K562 (cell line): ENCODE measurements at regions not wholly inside any gene's neighbourhood (a gene's known extent, or its start where the extent isn't known, plus 50 kb on each side); places are given as distances from the start of the nearest gene placed in this dataset.
A peak's percentile ranks its signal among the peaks of the same experiment; 100 is the strongest.

Experiments
- ADNP ChIP-seq: fragments of 200-800 bp; sonication (Bioruptor generic); IDR thresholded peaks from 2 replicates; pipeline ENCODE4 v1.6.1; 2016; ENCODE audit warnings: missing genetic modification characterization, missing compliant biosample characterization
- ARHGAP35 ChIP-seq: fragments of 450-650 bp; IDR thresholded peaks from 2 replicates; pipeline ENCODE4 v1.6.1; 2018; ENCODE audit not compliant: partially characterized antibody
- ARID1B ChIP-seq: fragments of 450-650 bp; IDR thresholded peaks from 2 replicates; pipeline ENCODE4 v1.6.1; 2016; ENCODE audit warnings: antibody characterized with exemption, mild to moderate bottlenecking, inconsistent platforms
- FOXA3 ChIP-seq, 2 experiments: fragments of 450-650 bp in 1 of 2; sonication (generic) in 1 of 2; formaldehyde crosslinking; IDR thresholded peaks in 1 of 2; conservative IDR thresholded peaks in 1 of 2; 2 replicates each; pipeline versions ENCODE4 v1.4.0 to v1.8.0; 2020 to 2022; ENCODE audit warnings: mild to moderate bottlenecking in 2 of 2, missing genetic modification reagents in 1 of 2
- FOXK2 ChIP-seq, 2 experiments: fragments of 450-650 bp; IDR thresholded peaks in 1 of 2; conservative IDR thresholded peaks in 1 of 2; 2 replicates each; pipeline ENCODE4 v1.6.1; 2016; ENCODE audit warnings: low read depth in 2 of 2, mild to moderate bottlenecking in 1 of 2
- MYBL2 ChIP-seq, 2 experiments: fragments of 450-650 bp in 1 of 2; sonication (generic) in 1 of 2; formaldehyde crosslinking in 1 of 2; IDR thresholded peaks; 2 replicates each; pipeline versions ENCODE4 v1.6.1 to v1.8.1; 2017 to 2022; ENCODE audit warnings: borderline replicate concordance in 1 of 2, inconsistent platforms in 1 of 2, low read depth in 1 of 2, mild to moderate bottlenecking in 1 of 2, missing genetic modification reagents in 1 of 2, moderate library complexity in 1 of 2
- PRPF4 ChIP-seq: fragments of 200-400 bp; formaldehyde crosslinking; IDR thresholded peaks from one replicate; pipeline ENCODE4 v1.6.1; 2017; ENCODE audit warnings: low read length, low read depth, mild to moderate bottlenecking; ENCODE audit not compliant: insufficient read depth, poor library complexity, severe bottlenecking
- RBM34 ChIP-seq: fragments of 200-400 bp; formaldehyde crosslinking; IDR thresholded peaks from 2 replicates; pipeline ENCODE4 v1.6.1; 2018; ENCODE audit warnings: low read length, borderline replicate concordance; ENCODE audit not compliant: insufficient read depth
- REST ChIP-seq, 2 experiments: fragments of 450-650 bp; formaldehyde crosslinking in 1 of 2; IDR thresholded peaks; 2 replicates each; pipeline versions ENCODE4 v1.4.0 to v1.6.1; 2014 to 2020; ENCODE audit warnings: mild to moderate bottlenecking in 2 of 2, borderline replicate concordance in 1 of 2, low read depth in 1 of 2
- RHOXF2B ChIP-seq: fragments of 250-450 bp; sonication (Bioruptor Pico); conservative IDR thresholded peaks from 2 replicates; pipeline ENCODE4 v1.5.1; 2021
- SMARCA5 ChIP-seq: fragments of 450-650 bp; IDR thresholded peaks from 2 replicates; pipeline ENCODE4 v1.6.1; 2016
- ZFPM2 ChIP-seq: fragments of 250-450 bp; sonication (Bioruptor Pico); IDR thresholded peaks from 2 replicates; pipeline ENCODE4 v1.5.1; 2022; ENCODE audit warnings: mild to moderate bottlenecking
- ZNF253 ChIP-seq: fragments of 250-450 bp; sonication (Bioruptor Pico); conservative IDR thresholded peaks from 2 replicates; pipeline ENCODE4 v1.6.1; 2021; ENCODE audit warnings: mild to moderate bottlenecking
- ZNF41 ChIP-seq: fragments of 250-450 bp; sonication (Bioruptor Pico); conservative IDR thresholded peaks from 2 replicates; pipeline ENCODE4 v1.4.0; 2020; ENCODE audit warnings: mild to moderate bottlenecking
- ZNF778 ChIP-seq: fragments of 450-650 bp; formaldehyde crosslinking; IDR thresholded peaks from 2 replicates; pipeline ENCODE4 v1.4.0; 2020; ENCODE audit warnings: mild to moderate bottlenecking, moderate library complexity
- ZNF785 ChIP-seq: fragments of 250-450 bp; sonication (Bioruptor Pico); IDR thresholded peaks from 2 replicates; pipeline ENCODE4 v1.4.0; 2020; ENCODE audit warnings: mild to moderate bottlenecking
- TF ChIP-seq, protein P1 (sequence below): fragments of 450-650 bp; formaldehyde crosslinking; IDR thresholded peaks from 2 replicates; pipeline ENCODE4 v1.4.0; 2022; ENCODE audit warnings: missing genetic modification characterization

DNA sequence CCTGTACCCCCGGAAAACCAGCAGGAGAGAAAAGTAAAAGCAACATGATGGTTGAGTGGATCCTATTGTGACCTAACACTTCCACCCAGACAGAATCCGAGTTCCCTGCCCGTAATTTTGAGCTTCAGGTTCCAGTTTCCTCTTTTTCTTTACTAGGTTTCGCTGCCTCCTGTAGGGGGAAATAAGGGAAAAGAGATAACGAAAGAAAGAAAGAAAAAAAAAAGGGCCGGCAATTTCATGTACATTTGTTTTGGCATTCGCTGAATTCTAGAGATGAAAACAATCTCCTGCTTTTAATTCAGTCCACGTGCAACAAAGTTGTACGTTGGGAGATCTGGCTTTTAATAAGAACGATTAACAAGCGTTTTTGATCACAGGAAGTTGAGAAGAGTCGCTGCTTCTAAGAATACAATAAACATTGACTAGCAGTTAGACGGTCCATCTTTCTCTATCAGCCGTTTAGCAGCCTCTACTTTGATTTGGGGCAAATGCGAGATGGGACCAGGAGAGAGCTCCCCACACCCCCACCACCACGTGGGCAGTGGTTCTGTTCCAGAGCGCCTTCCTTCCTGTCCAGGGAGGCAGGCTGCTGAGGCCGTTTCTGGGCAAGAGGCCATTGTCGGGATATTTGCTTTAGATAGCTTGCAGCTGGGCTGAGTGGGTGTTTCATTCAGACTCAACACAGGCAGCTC, 155.9 kb upstream of the RUNX1 start (continued):
- peak; percentile 57; the same call in 1 of the 2 replicates for TF ChIP-seq REST (IDR thresholded peaks at IDR 0.05; ENCODE audit: borderline replicate concordance)
- TF ChIP-seq REST (CRISPR knock-in tag; IDR thresholded peaks at IDR 0.05; ENCODE audit: low read depth): no peak
- TF ChIP-seq ZNF253 (CRISPR knock-in tag): no peak
- TF ChIP-seq, protein P1, sequence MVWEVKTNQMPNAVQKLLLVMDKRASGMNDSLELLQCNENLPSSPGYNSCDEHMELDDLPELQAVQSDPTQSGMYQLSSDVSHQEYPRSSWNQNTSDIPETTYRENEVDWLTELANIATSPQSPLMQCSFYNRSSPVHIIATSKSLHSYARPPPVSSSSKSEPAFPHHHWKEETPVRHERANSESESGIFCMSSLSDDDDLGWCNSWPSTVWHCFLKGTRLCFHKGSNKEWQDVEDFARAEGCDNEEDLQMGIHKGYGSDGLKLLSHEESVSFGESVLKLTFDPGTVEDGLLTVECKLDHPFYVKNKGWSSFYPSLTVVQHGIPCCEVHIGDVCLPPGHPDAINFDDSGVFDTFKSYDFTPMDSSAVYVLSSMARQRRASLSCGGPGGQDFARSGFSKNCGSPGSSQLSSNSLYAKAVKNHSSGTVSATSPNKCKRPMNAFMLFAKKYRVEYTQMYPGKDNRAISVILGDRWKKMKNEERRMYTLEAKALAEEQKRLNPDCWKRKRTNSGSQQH (CRISPR knock-in tag): no peak
- TF ChIP-seq MYBL2 (IDR thresholded peaks at IDR 0.05; ENCODE audit: low read depth): no peak
- TF ChIP-seq MYBL2 (CRISPR knock-in tag; IDR thresholded peaks at IDR 0.05; ENCODE audit: borderline replicate concordance): no peak
- TF ChIP-seq ZNF778 (CRISPR knock-in tag): no peak
- TF ChIP-seq SMARCA5: no peak
- no peak for TF ChIP-seq ZNF785 (CRISPR knock-in tag)
- no peak for TF ChIP-seq ARHGAP35
- no peak for TF ChIP-seq RHOXF2B
- no peak for TF ChIP-seq FOXK2 (conservative IDR thresholded peaks at IDR 0.05 in 1 of 2, IDR thresholded peaks at IDR 0.05 in 1 of 2; ENCODE audit: low read depth in 2 of 2)
- TF ChIP-seq RBM34: no peak
- TF ChIP-seq ZFPM2 (CRISPR knock-in tag): no peak; the same call in 1 of the 2 replicates
- no peak for TF ChIP-seq PRPF4
- no peak; a peak in 1 of 4 replicates for TF ChIP-seq FOXA3 (CRISPR knock-in tag; conservative IDR thresholded peaks at IDR 0.05 in 1 of 2, IDR thresholded peaks at IDR 0.05 in 1 of 2)
- TF ChIP-seq ZNF41 (CRISPR knock-in tag): no peak
- 0 out of 2 replicates have a peak, but pooled peaks have one; percentile 29 for TF ChIP-seq ADNP (tag)
- no peak; the same call in 1 of the 2 replicates for TF ChIP-seq ARID1B
